SJSA1 (cell line): ENCODE measurements at regions not wholly inside any gene's neighbourhood (a gene's known extent, or its start where the extent isn't known, plus 50 kb on each side); places are given as distances from the start of the nearest gene placed in this dataset.
A peak's percentile ranks its signal among the peaks of the same experiment; 100 is the strongest.

ENCODE experiments used
- DNase-seq, 2 experiments: peaks; one replicate each; pipeline ENCODE4 v3.0.0-alpha.2; 2015 to 2020; ENCODE audit warnings: low spot score in 2 of 2, low read depth in 1 of 2
- H3K27ac ChIP-seq: fragments of 250-450 bp; sonication (Bioruptor Pico); 2 replicates; pipeline ENCODE4 v1.5.1; 2020; ENCODE audit warnings: mild to moderate bottlenecking, moderate library complexity
- H3K27me3 ChIP-seq: fragments of 250-450 bp; sonication (Bioruptor Pico); replicated peaks from 2 replicates; pipeline ENCODE4 v1.5.1; 2020; ENCODE audit warnings: mild to moderate bottlenecking, moderate library complexity
- H3K36me3 ChIP-seq: fragments of 250-450 bp; sonication (Bioruptor Pico); 2 replicates; pipeline ENCODE4 v1.5.1; 2020; ENCODE audit warnings: mild to moderate bottlenecking
- H3K4me1 ChIP-seq: fragments of 250-450 bp; sonication (Bioruptor Pico); replicated peaks from 2 replicates; pipeline ENCODE4 v1.6.1; 2021; ENCODE audit warnings: mild to moderate bottlenecking
- H3K4me3 ChIP-seq: fragments of 250-450 bp; sonication (Bioruptor Pico); 2 replicates; pipeline ENCODE4 v1.5.1; 2020; ENCODE audit warnings: mild to moderate bottlenecking
- H3K9me3 ChIP-seq: fragments of 250-450 bp; sonication (Bioruptor Pico); replicated peaks from 2 replicates; pipeline ENCODE4 v1.5.1; 2020; ENCODE audit warnings: mild to moderate bottlenecking

- Histone ChIP-seq H3K4me1 (peaks cover 4% of the 10 kb centered on the region; the same call in 1 of the 2 replicates), H3K9me3 (no peaks in the 10 kb centered on the region), H3K27me3 (no peaks in the 10 kb centered on the region), H3K4me3 (no peak overlapping the region), H3K36me3 (no peaks in the 10 kb centered on the region), H3K27ac (no peak overlapping the region)
- no peak for DNase-seq
Observed at GRCh38 chr13:32905864-32906180, 110.4 kb upstream of the KL start.

GRCh38 chr13:32907211-32907610, 109.0 kb upstream of the KL start:
- H3K27ac ChIP-seq, result no peak overlapping the region
- no peaks in the 10 kb centered on the region for H3K36me3 ChIP-seq
- no peak overlapping the region for H3K4me3 ChIP-seq
- H3K4me1 ChIP-seq, result peaks cover 4% of the 10 kb centered on the region; the same call in 1 of the 2 replicates
- H3K27me3 ChIP-seq, result no peaks in the 10 kb centered on the region
- H3K9me3 ChIP-seq, result no peaks in the 10 kb centered on the region
- peak in 1 of 2 experiments; percentile 12 for DNase-seq

- H3K36me3 ChIP-seq, result no peaks in the 10 kb centered on the region
- no peaks in the 10 kb centered on the region; the same call in 1 of the 2 replicates for H3K4me1 ChIP-seq
- H3K27me3 ChIP-seq, result no peaks in the 10 kb centered on the region
- no peak overlapping the region for H3K4me3 ChIP-seq
- DNase-seq, result no peak
- no peak overlapping the region for H3K27ac ChIP-seq
- H3K9me3 ChIP-seq, result no peaks in the 10 kb centered on the region
Observed at GRCh38 chr13:32910530-32910929, 105.7 kb upstream of the KL start.

GRCh38 chr13:32911506-32911905, 104.7 kb upstream of the KL start:
- Histone ChIP-seq H3K27ac (no peak overlapping the region), H3K9me3 (no peaks in the 10 kb centered on the region), H3K4me1 (no peaks in the 10 kb centered on the region; the same call in 1 of the 2 replicates), H3K27me3 (no peaks in the 10 kb centered on the region), H3K4me3 (no peak overlapping the region), H3K36me3 (no peaks in the 10 kb centered on the region)
- DNase-seq, result peak in 1 of 2 experiments; percentile 9

GRCh38 chr13:32914686-32915085, 101.5 kb upstream of the KL start:
- Histone ChIP-seq H3K27ac (no peak overlapping the region), H3K4me1 (no peaks in the 10 kb centered on the region; the same call in 1 of the 2 replicates), H3K27me3 (no peaks in the 10 kb centered on the region), H3K9me3 (no peaks in the 10 kb centered on the region), H3K4me3 (no peak overlapping the region), H3K36me3 (no peaks in the 10 kb centered on the region)
- DNase-seq, result no peak

- no peak for DNase-seq
- H3K27ac ChIP-seq, result no peak overlapping the region
- H3K27me3 ChIP-seq, result no peaks in the 10 kb centered on the region
- H3K4me1 ChIP-seq, result no peaks in the 10 kb centered on the region; the same call in 1 of the 2 replicates
- no peaks in the 10 kb centered on the region for H3K9me3 ChIP-seq
- no peaks in the 10 kb centered on the region for H3K36me3 ChIP-seq
- no peak overlapping the region for H3K4me3 ChIP-seq
Observed at GRCh38 chr13:32917504-32917903, 98.7 kb upstream of the KL start.

GRCh38 chr13:32923725-32924124, 92.5 kb upstream of the KL start:
- no peaks in the 10 kb centered on the region for H3K9me3 ChIP-seq
- H3K4me1 ChIP-seq, result no peaks in the 10 kb centered on the region
- no peak overlapping the region for H3K4me3 ChIP-seq
- H3K27ac ChIP-seq, result no peak overlapping the region
- no peak for DNase-seq
- no peaks in the 10 kb centered on the region for H3K36me3 ChIP-seq
- H3K27me3 ChIP-seq, result no peaks in the 10 kb centered on the region

- Histone ChIP-seq H3K27ac (no peak overlapping the region), H3K4me1 (no peaks in the 10 kb centered on the region), H3K36me3 (no peaks in the 10 kb centered on the region), H3K4me3 (no peak overlapping the region), H3K27me3 (no peaks in the 10 kb centered on the region), H3K9me3 (no peaks in the 10 kb centered on the region)
- no peak for DNase-seq
Observed at GRCh38 chr13:32924886-32925285, 91.3 kb upstream of the KL start.

- H3K4me3 ChIP-seq, result no peak overlapping the region
- H3K27ac ChIP-seq, result no peak overlapping the region
- H3K27me3 ChIP-seq, result no peaks in the 10 kb centered on the region
- H3K4me1 ChIP-seq, result no peaks in the 10 kb centered on the region
- no peak for DNase-seq
- H3K36me3 ChIP-seq, result no peaks in the 10 kb centered on the region
- no peaks in the 10 kb centered on the region for H3K9me3 ChIP-seq
Observed at GRCh38 chr13:32925506-32925905, 90.7 kb upstream of the KL start.

- Histone ChIP-seq H3K27ac (no peak overlapping the region), H3K4me1 (no peaks in the 10 kb centered on the region), H3K36me3 (no peaks in the 10 kb centered on the region), H3K9me3 (no peaks in the 10 kb centered on the region), H3K27me3 (no peaks in the 10 kb centered on the region), H3K4me3 (no peak overlapping the region)
- no peak for DNase-seq
Observed at GRCh38 chr13:32932376-32932775, 83.8 kb upstream of the KL start.

GRCh38 chr13:32936716-32937115, 79.5 kb upstream of the KL start:
- Histone ChIP-seq H3K4me3 (no peak overlapping the region), H3K4me1 (peaks cover 18% of the 10 kb centered on the region), H3K9me3 (no peaks in the 10 kb centered on the region), H3K27me3 (no peaks in the 10 kb centered on the region), H3K27ac (no peak overlapping the region), H3K36me3 (no peaks in the 10 kb centered on the region)
- no peak for DNase-seq

GRCh38 chr13:32938314-32938713, 77.9 kb upstream of the KL start:
- no peak for DNase-seq
- H3K9me3 ChIP-seq, result no peaks in the 10 kb centered on the region
- H3K4me1 ChIP-seq, result peaks cover 18% of the 10 kb centered on the region
- H3K27me3 ChIP-seq, result no peaks in the 10 kb centered on the region
- H3K27ac ChIP-seq, result no peak overlapping the region
- H3K4me3 ChIP-seq, result no peak overlapping the region
- no peaks in the 10 kb centered on the region for H3K36me3 ChIP-seq

GRCh38 chr13:32938907-32939306, 77.3 kb upstream of the KL start:
- Histone ChIP-seq H3K4me3 (no peak overlapping the region), H3K9me3 (no peaks in the 10 kb centered on the region), H3K27me3 (no peaks in the 10 kb centered on the region), H3K4me1 (peaks cover 18% of the 10 kb centered on the region), H3K27ac (no peak overlapping the region), H3K36me3 (no peaks in the 10 kb centered on the region)
- peak in 1 of 2 experiments; percentile 3 for DNase-seq

- Histone ChIP-seq H3K4me3 (no peak overlapping the region), H3K27me3 (no peaks in the 10 kb centered on the region), H3K4me1 (peaks cover 18% of the 10 kb centered on the region), H3K9me3 (no peaks in the 10 kb centered on the region), H3K36me3 (no peaks in the 10 kb centered on the region), H3K27ac (no peak overlapping the region)
- peak; percentile 38 to 53 for DNase-seq
Observed at GRCh38 chr13:32940601-32941000, 75.6 kb upstream of the KL start.

GRCh38 chr13:32941368-32941767, 74.9 kb upstream of the KL start:
- H3K9me3 ChIP-seq, result no peaks in the 10 kb centered on the region
- no peaks in the 10 kb centered on the region for H3K36me3 ChIP-seq
- no peak for DNase-seq
- no peak overlapping the region for H3K27ac ChIP-seq
- no peak overlapping the region for H3K4me3 ChIP-seq
- peaks cover 18% of the 10 kb centered on the region for H3K4me1 ChIP-seq
- H3K27me3 ChIP-seq, result no peaks in the 10 kb centered on the region
